PC-9 (cell line): ENCODE measurements at regions not wholly inside any gene's neighbourhood (a gene's known extent, or its start where the extent isn't known, plus 50 kb on each side); places are given as distances from the start of the nearest gene placed in this dataset.

Experiments
- BruUV-seq: library from RNA; stranded (reverse); fragments of 400-500 nt; replicated peaks from 2 replicates; lab custom pipeline; 2021; lab: Mats Ljungman, UMichigan
- CTCF ChIA-PET: fragments of 300-600 bp; sonication (Branson Sonifier 250); formaldehyde crosslinking; loops from one replicate; lab custom pipeline; 2022; ENCODE audit warnings: antibody characterized with exemption; lab: Charles Lee
- POLR2A ChIA-PET: fragments of 300-600 bp; sonication (Branson Sonifier 250); formaldehyde crosslinking; loops from one replicate; lab custom pipeline; 2022; ENCODE audit warnings: antibody characterized with exemption; ENCODE audit not compliant: unreplicated experiment; lab: Charles Lee
- DNase-seq, 2 experiments: peaks; one replicate each; pipeline versions ENCODE4 v3.0.0 to v3.0.0-alpha.2; 2015 to 2022; ENCODE audit warnings: mixed read lengths in 1 of 2
- H2AFZ ChIP-seq: fragments of 200-600 bp; sonication (generic); 2 replicates; pipeline ENCODE4 v1.8.1; 2017; ENCODE audit warnings: antibody characterized with exemption
- H3F3A ChIP-seq: fragments of 200-600 bp; sonication (generic); 2 replicates; pipeline ENCODE4 v1.8.1; 2017; ENCODE audit warnings: antibody characterized with exemption, mild to moderate bottlenecking, low read depth; ENCODE audit not compliant: insufficient read depth
- H3K27ac ChIP-seq: fragments of 200-600 bp; sonication (generic); 2 replicates; pipeline ENCODE4 v1.6.1; 2016; ENCODE audit warnings: mixed run types
- H3K27me3 ChIP-seq: fragments of 200-600 bp; sonication (generic); 2 replicates; pipeline ENCODE4 v1.6.1; 2016; ENCODE audit warnings: low read depth, mixed run types; ENCODE audit not compliant: insufficient read depth
- H3K36me3 ChIP-seq: fragments of 200-600 bp; sonication (generic); 2 replicates; pipeline ENCODE4 v1.6.1; 2016; ENCODE audit warnings: low read depth, mixed run types
- H3K4me1 ChIP-seq: fragments of 200-600 bp; sonication (generic); replicated peaks from 2 replicates; pipeline ENCODE4 v1.6.1; 2016; ENCODE audit warnings: mixed run types; ENCODE audit not compliant: insufficient read depth
- H3K4me2 ChIP-seq: fragments of 200-600 bp; sonication (generic); 2 replicates; pipeline ENCODE4 v1.6.1; 2017; ENCODE audit warnings: mixed run types
- H3K4me3 ChIP-seq: fragments of 200-600 bp; sonication (generic); 2 replicates; pipeline ENCODE4 v1.6.1; 2016; ENCODE audit warnings: mixed run types
- H3K79me2 ChIP-seq: fragments of 200-600 bp; sonication (generic); 2 replicates; pipeline ENCODE4 v1.6.1; 2017; ENCODE audit warnings: low read depth, mixed run types
- H3K9me2 ChIP-seq: fragments of 200-600 bp; sonication (generic); 2 replicates; pipeline ENCODE4 v1.8.1; 2017; ENCODE audit warnings: mild to moderate bottlenecking; ENCODE audit not compliant: insufficient read depth
- H3K9me3 ChIP-seq: fragments of 200-600 bp; sonication (generic); 2 replicates; pipeline ENCODE4 v1.8.1; 2016; ENCODE audit warnings: low read depth; ENCODE audit not compliant: insufficient read depth
- H4K20me1 ChIP-seq: fragments of 200-600 bp; sonication (generic); 2 replicates; pipeline ENCODE4 v1.8.1; 2017; ENCODE audit not compliant: insufficient read depth
- CTCF ChIP-seq: fragments of 200-600 bp; sonication (generic); conservative IDR thresholded peaks from 2 replicates; pipeline ENCODE4 v1.6.1; 2017; ENCODE audit warnings: mixed run types, antibody characterized with exemption, mild to moderate bottlenecking, moderate library complexity
- EZH2 ChIP-seq: fragments of 200-600 bp; sonication (generic); IDR thresholded peaks from 2 replicates; pipeline ENCODE4 v1.8.0; 2017; ENCODE audit warnings: antibody characterized with exemption, low read depth
- intact Hi-C: fragments of 100-400 bp; cut with micrococcal nuclease; formaldehyde crosslinking; loops from one replicate; pipeline ENCODE4 v1.10.0; 2022; ENCODE audit not compliant: unreplicated experiment

DNA sequence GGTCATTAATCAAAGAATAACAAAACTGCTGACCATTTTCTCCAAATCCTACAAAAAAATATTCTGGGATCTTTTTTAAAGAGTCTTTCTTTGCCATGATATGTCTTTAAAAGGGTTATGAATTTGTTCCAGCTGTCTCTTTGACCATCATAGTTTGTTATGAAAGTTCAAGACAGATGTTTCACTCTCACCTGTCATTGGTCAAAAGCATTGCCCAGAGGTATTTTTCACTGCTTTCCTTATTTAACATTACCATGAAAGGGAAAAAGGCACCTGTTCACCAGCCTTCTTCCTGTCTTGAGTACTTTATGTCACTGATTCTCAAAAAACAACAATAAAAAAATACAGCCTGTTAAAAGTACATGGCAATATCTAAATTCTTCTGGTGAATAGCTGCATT lies 643.8 kb downstream of the FAT4 start:
- Histone ChIP-seq H3K27me3 (no peaks in the 10 kb centered on the region), H2AFZ (no peak overlapping the region), H3K4me3 (no peak overlapping the region), H3K4me2 (no peak overlapping the region), H3K4me1 (no peaks in the 10 kb centered on the region), H3K27ac (no peak overlapping the region), H3K79me2 (no peaks in the 10 kb centered on the region), H3K9me3 (no peaks in the 10 kb centered on the region), H3K9me2 (no peaks in the 10 kb centered on the region), H4K20me1 (no peaks in the 10 kb centered on the region), H3K36me3 (no peaks in the 10 kb centered on the region), H3F3A (no peaks in the 10 kb centered on the region)
- TF ChIP-seq CTCF (no peak), EZH2 (no peak)
- no TSS peak for BruUV-seq
- ChIA-PET CTCF (no interaction called here), POLR2A (no interaction called here)
- DNase-seq, result no peak
- intact Hi-C loops, result no loop called here

GRCh38 chr4:125961626-125962025 lies 646.9 kb downstream of the FAT4 start:
- BruUV-seq, result no TSS peak
- H3K36me3 ChIP-seq, result no peaks in the 10 kb centered on the region
- TF ChIP-seq EZH2, result no peak
- no peak for TF ChIP-seq CTCF
- no peak overlapping the region for H3K4me2 ChIP-seq
- H3K9me2 ChIP-seq, result no peaks in the 10 kb centered on the region
- H3K27me3 ChIP-seq, result no peaks in the 10 kb centered on the region
- H3K27ac ChIP-seq, result no peak overlapping the region
- DNase-seq, result no peak
- H3K4me1 ChIP-seq, result no peaks in the 10 kb centered on the region
- H3F3A ChIP-seq, result no peaks in the 10 kb centered on the region
- no peaks in the 10 kb centered on the region for H3K79me2 ChIP-seq
- intact Hi-C loops, result no loop called here
- no peaks in the 10 kb centered on the region for H3K9me3 ChIP-seq
- H2AFZ ChIP-seq, result no peak overlapping the region
- no peaks in the 10 kb centered on the region for H4K20me1 ChIP-seq
- POLR2A ChIA-PET, result interaction anchor here (0.7 kb wide), 1 partner anchor 143 kb away, joined by 3 read pairs; no protein-coding TSS in a partner anchor
- no peak overlapping the region for H3K4me3 ChIP-seq
- CTCF ChIA-PET, result no interaction called here

DNA sequence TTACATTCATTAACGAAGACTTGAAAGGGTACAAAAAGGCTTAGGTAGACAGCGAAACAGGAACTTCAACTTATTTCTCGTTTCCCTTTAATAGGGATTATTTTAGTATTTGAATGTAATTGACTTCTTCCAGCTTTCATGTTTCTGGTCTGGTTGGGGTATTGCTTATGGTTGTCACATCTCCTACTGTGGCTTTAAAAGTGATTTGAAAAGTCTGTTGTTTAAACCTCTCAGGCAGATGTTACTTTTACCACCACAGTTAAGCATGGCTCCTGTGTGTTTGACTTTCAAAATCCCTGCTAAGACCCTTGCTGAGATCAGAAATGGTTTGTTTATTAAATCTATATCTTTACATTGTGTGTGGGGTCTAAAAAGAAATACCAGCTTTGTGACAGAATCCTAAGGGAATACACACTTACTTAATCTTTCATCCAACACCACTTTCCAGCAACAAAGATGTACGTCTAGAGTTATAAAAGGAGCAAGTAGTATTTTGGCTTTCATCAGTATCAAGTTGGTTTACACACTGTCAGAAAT lies 661.2 kb downstream of the FAT4 start:
- no peak overlapping the region for H3K4me3 ChIP-seq
- TF ChIP-seq EZH2 (no peak), CTCF (no peak)
- no peaks in the 10 kb centered on the region for H4K20me1 ChIP-seq
- no peaks in the 10 kb centered on the region for H3K9me2 ChIP-seq
- no peaks in the 10 kb centered on the region for H3K36me3 ChIP-seq
- no peaks in the 10 kb centered on the region for H3K4me1 ChIP-seq
- H3K27ac ChIP-seq, result no peak overlapping the region
- no peaks in the 10 kb centered on the region for H3K79me2 ChIP-seq
- intact Hi-C loops, result no loop called here
- H3K9me3 ChIP-seq, result no peaks in the 10 kb centered on the region
- POLR2A ChIA-PET, result no interaction called here
- no peak for DNase-seq
- no peaks in the 10 kb centered on the region for H3F3A ChIP-seq
- no peaks in the 10 kb centered on the region for H3K27me3 ChIP-seq
- no TSS peak for BruUV-seq
- H3K4me2 ChIP-seq, result no peak overlapping the region
- CTCF ChIA-PET, result no interaction called here
- no peak overlapping the region for H2AFZ ChIP-seq
